ENCODE measurements at regions not wholly inside any gene's neighbourhood (a gene's known extent, or its start where the extent isn't known, plus 50 kb on each side); places are given as distances from the start of the nearest gene placed in this dataset.

DNA sequence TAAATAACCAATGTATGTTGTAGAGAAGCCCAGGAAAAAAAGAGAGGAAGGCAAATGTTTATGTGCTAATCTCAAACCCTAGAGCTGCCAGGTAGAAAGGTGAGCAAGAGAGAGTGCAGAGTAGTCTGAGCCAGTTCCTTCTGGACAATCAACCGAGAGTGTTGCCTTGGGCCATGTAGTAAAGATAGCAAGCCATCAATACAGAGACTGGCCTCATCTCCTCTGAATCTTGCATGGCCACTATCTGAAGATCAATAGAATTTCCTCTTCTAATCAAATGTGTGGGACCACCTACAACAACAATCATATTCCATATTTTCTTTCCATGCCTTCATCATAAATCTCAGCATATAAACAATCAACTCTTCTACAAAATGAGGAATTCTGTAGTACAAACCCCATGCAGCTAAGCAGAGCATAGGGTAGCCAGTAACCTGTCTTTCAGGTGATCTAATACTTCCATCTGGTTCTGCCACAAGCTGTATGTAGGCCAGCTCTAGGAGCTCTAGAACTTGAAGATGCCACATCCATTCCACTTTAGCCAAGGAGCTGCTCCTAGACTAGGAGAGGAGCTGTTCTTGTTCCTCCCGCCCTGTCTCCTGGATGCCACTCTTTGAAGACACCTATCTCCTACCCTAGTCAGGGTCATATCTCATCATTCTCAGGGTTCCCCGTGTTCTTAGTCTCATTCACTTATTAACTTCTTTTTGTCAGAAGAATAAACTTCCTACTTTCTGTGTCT, 75.8 kb upstream of the SLC38A4 start:
- TF ChIP-seq, protein P1, sequence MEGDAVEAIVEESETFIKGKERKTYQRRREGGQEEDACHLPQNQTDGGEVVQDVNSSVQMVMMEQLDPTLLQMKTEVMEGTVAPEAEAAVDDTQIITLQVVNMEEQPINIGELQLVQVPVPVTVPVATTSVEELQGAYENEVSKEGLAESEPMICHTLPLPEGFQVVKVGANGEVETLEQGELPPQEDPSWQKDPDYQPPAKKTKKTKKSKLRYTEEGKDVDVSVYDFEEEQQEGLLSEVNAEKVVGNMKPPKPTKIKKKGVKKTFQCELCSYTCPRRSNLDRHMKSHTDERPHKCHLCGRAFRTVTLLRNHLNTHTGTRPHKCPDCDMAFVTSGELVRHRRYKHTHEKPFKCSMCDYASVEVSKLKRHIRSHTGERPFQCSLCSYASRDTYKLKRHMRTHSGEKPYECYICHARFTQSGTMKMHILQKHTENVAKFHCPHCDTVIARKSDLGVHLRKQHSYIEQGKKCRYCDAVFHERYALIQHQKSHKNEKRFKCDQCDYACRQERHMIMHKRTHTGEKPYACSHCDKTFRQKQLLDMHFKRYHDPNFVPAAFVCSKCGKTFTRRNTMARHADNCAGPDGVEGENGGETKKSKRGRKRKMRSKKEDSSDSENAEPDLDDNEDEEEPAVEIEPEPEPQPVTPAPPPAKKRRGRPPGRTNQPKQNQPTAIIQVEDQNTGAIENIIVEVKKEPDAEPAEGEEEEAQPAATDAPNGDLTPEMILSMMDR (IDR thresholded peaks at IDR 0.05; ENCODE audit: insufficient read depth, low read length, poor library complexity, severe bottlenecking) = no peak
- no peak for TF ChIP-seq EZH2phosphoT487 (conservative IDR thresholded peaks at IDR 0.05; ENCODE audit: low read length)

Data from SU-DHL-6 (cell line).